GM12892 (cell line): ENCODE measurements at regions not wholly inside any gene's neighbourhood (a gene's known extent, or its start where the extent isn't known, plus 50 kb on each side); places are given as distances from the start of the nearest gene placed in this dataset.

ENCODE experiments used
- DNase-seq: peaks from one replicate; pipeline ENCODE4 v3.0.0; 2011; ENCODE audit not compliant: insufficient read length
- FAIRE-seq: peaks from 2 replicates; lab custom pipeline; 2011; peaks lifted over from hg19 to GRCh38; lab: Jason Lieb, UNC
- POLR2A ChIP-seq: IDR thresholded peaks from 2 replicates; pipeline ENCODE4 v1.6.1; 2011; ENCODE audit warnings: low read depth, low read length, control low read depth
- POLR2AphosphoS5 ChIP-seq: IDR thresholded peaks from 2 replicates; pipeline ENCODE4 v1.6.1; 2011; ENCODE audit warnings: low read depth, low read length, control low read depth
- TAF1 ChIP-seq: IDR thresholded peaks from 2 replicates; pipeline ENCODE4 v1.6.1; 2011; ENCODE audit warnings: low read depth, mild to moderate bottlenecking, control low read depth, low read length, borderline replicate concordance

DNA sequence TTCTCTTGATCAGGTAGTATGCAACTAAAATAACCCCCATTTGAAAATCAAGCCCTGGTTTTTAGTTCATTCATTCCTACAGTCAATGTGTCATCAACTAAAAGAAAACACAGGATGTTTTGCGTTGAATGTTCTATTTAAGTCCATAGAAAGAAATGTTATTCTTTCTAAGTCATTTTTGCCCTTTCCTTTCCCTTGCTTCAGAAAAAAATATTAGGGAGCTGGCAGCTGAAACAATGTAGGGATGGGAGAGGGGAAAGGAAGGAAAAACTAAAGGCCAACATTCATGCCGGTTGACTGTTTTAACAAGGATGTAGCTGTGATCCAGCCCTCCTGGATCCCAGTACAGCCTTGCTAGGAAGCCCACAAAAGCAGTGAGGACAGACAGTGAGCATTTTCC lies 155.1 kb downstream of the BTG1 start:
- no peak for TF ChIP-seq POLR2AphosphoS5
- no peak for TF ChIP-seq TAF1
- TF ChIP-seq POLR2A = no peak
- DNase-seq (no peak), FAIRE-seq (peak; percentile 53)

DNA sequence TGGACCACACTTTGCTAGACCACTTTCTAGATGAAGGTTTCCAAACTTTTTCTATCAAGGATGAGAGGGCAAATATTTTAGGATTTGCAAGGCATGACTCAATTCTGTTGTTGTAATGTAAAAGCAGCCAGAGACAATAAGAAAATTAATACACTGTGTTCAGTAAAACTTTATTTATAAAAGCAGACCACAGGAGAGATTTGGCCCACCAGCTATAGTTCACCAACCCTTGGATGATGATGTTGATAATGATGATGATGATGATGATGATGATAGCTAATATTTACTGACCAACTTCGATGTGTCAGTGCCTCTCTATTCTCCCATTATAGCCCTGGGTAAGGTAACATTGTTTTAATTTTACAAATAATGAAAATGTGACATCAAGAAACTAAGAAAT lies 156.5 kb downstream of the BTG1 start:
- no peak for FAIRE-seq
- no peak for DNase-seq
- TF ChIP-seq POLR2AphosphoS5 = no peak
- TF ChIP-seq POLR2A = no peak
- TF ChIP-seq TAF1 = no peak

GRCh38 chr12:91988086-91988923 lies 157.3 kb downstream of the BTG1 start:
- TF ChIP-seq POLR2A (no peak), POLR2AphosphoS5 (no peak), TAF1 (no peak)
- FAIRE-seq = no peak
- DNase-seq = no peak

GRCh38 chr12:91986084-91986483 lies 159.6 kb downstream of the BTG1 start:
- FAIRE-seq (no peak), DNase-seq (no peak)

GRCh38 chr12:91985002-91985787 lies 160.5 kb downstream of the BTG1 start:
- no peak for TF ChIP-seq POLR2AphosphoS5
- no peak for TF ChIP-seq TAF1
- TF ChIP-seq POLR2A = no peak
- DNase-seq (no peak), FAIRE-seq (no peak)

More at GRCh38 chr12:91986084-91986483, 159.6 kb downstream of the BTG1 start:
- TF ChIP-seq TAF1 (no peak), POLR2A (no peak), POLR2AphosphoS5 (no peak)

DNA sequence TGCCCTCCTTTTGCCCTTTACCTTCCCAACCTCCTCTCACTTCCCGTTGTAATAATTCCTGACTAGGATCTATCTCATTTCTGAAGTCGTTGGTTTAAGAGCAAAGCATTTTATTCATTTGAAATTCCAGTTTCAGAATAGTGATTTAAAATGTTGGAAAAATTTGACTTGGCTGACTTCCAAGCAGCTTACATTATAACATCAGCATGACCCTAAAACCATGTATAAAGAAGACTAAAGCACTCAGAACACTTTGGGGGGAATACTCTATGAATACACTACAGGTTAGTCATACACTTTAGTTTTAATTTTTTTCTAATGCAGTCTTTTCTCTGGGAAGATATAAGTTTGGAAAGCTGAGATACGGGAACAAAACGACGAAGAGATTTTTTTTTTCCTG lies 161.1 kb downstream of the BTG1 start:
- no peak for DNase-seq
- no peak for TF ChIP-seq POLR2AphosphoS5
- TF ChIP-seq POLR2A = no peak
- no peak for TF ChIP-seq TAF1
- FAIRE-seq = no peak

DNA sequence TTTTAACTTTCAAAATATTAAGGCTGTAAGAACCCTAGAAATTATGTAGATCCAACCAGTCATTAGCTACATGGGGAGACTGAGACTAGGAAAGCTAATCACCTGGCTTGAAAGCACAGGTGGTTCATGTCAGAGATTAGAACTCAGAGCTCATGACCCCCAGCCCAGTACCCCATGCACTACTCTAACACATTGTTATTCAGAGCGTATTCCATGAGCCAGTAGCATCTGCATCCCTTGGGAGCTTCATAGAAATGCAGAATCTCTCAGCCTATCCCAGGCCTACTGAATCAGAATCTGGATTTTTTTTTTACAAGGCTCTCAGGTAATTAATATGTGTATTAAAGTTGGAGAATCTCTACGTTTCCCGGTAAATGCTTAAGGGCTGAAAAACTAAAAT lies 161.7 kb downstream of the BTG1 start:
- DNase-seq = no peak
- no peak for FAIRE-seq
- TF ChIP-seq TAF1 = no peak
- no peak for TF ChIP-seq POLR2A
- no peak for TF ChIP-seq POLR2AphosphoS5

DNA sequence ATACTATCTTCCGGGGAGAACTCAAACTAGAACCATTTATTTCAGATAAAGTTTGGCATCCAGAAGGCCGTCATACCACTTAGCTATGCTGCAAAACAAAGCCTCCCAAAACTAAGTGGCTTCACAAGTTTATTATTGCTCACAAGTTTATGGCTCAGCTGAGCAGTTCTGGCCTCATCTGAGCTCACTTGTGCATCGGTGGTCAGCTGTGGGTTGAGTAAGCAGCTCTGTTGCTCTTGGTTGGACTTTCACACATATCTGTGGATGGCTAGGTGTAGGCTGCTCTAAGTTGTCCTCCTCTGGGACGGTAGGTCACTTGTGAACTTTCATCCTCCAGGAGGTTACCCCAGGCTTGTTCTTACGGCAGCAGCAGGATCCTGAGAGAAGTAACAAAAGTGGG lies 162.7 kb downstream of the BTG1 start:
- TF ChIP-seq POLR2AphosphoS5 = no peak
- no peak for FAIRE-seq
- DNase-seq = no peak

- DNase-seq = no peak
- no peak for FAIRE-seq
- no peak for TF ChIP-seq POLR2AphosphoS5
- no peak for TF ChIP-seq TAF1
- no peak for TF ChIP-seq POLR2A
Measured at GRCh38 chr12:91980389-91980821, 165.2 kb downstream of the BTG1 start.

DNA sequence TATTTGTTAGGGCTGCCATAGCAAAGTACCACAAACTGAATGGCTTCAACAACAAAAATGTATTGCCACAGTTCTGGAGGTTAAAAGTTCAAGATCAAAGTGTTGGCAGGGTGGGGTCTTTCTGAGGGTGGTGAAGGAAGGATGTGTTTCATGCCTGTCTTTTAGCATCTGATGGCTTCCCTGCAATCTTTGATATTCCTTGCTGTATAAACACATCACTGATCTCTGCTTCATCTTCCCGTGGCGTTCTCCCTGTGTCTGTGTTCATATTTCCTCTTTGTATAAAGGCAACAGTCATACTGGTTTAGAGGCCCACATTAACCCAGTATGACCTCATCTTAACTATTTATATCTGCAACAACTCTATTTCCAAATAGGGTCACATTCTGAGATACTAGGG lies 167.5 kb downstream of the BTG1 start:
- TF ChIP-seq TAF1 (no peak), POLR2AphosphoS5 (no peak), POLR2A (no peak)
- FAIRE-seq = no peak
- DNase-seq = no peak

- no peak for FAIRE-seq
- TF ChIP-seq TAF1 (no peak), POLR2A (no peak), POLR2AphosphoS5 (no peak)
- no peak for DNase-seq
Measured at GRCh38 chr12:91975891-91976290, 169.8 kb downstream of the BTG1 start.

DNA sequence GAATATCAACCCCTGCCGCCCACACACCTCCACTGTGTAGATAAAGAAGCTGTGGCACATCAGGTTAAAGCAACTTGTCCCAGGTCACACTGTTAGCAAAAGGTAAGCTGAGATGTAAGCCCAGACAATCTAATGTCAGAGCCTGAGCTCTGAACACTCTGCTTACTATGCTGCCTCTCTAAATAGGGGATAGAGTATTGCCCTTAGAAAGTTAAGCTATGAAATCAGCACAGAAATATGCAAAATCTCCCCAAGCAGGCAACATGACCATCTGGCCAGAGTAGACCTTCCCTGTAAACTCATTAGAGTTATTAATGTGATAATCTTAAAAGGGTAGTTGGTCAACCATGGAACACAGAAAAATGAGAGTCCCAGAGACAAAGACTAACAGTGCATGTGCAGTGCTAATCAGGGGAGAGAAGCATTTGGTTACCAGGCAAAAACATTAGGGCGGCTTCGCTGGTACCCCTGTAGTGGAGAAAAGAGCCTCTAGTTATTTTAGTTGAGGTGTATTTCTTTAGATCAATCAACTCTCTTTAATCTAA lies 171.0 kb downstream of the BTG1 start:
- DNase-seq = no peak
- TF ChIP-seq POLR2AphosphoS5 (no peak), POLR2A (no peak), TAF1 (no peak)
- FAIRE-seq = no peak
